ENCODE measurements at regions not wholly inside any gene's neighbourhood (a gene's known extent, or its start where the extent isn't known, plus 50 kb on each side); places are given as distances from the start of the nearest gene placed in this dataset.
"Not testable (repeated sequence)": the region's sequence is repeated elsewhere in the genome, so short reads cannot be mapped to it uniquely, and the experiment has no call there.

DNA sequence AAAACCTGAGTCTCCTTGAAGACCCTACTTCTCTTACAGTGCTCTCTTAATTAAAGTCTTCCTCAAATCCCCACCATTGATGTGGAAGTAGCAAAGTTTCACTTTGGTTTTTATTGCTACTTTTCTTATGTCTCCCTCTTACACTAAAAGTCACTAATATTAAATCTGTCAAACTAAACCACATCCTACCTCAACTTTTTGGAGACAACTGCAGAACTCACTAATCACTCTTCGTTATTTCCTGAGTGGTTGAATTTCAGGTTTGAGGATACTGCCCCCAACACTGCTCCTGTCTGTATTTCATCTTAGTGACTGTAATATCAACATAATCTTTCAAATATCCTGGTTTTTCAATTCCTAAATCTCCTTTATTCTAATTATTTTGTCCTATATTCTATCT lies 213.0 kb upstream of the PDE3A start:
- no peak for DNase-seq

DNA sequence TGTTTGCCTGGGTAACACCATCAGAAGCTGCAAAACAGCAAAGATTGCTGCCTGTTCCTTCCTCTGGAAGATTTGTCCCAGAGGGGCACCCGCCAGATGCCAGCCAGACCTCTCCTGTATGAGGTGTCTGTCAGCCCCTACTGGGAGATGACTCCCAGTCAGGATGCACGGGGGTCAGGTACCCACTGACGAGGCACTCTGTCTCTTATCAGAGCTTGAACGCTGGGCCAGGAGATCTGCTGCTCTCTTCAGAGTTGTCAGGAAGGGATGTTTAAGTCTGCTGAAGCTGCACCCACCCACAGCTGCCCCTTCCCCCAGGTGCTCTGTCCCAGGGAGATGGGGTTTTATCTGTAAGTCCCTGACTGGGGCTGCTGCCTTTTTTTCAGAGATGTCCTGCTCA lies 207.4 kb upstream of the PDE3A start:
- not testable (repeated sequence) for DNase-seq

DNA sequence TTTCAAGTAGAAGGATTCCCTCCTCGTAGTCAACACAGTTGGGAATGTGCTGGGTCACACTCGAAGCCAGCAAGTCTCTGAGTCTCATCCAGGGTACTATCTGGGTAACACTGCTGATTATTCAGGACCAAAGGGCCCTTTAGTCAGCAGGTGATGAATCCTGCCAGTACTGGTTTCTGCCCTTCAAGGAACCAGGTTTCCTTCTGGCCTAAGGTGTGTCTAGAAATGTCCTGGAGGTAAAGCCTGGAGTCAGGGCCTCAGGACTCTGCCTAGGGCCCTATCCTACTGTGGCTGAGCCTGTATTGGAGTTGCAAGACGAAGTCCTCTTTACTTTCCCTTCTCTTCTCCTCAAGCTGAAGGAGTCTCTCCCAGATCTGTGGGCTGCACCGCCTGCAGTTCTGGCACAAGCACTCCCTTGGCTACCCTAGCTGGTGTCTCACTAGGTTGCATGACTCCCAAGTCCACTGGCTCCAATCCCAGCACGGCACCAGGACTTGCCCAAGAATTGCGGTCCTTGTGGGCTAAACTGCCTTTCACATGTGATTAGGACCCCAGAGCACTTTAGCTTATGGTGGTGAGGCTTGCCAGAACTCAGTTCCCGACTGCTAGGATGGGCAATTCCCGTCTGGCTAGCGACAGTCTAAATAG lies 193.7 kb upstream of the PDE3A start:
- no peak for DNase-seq

DNA sequence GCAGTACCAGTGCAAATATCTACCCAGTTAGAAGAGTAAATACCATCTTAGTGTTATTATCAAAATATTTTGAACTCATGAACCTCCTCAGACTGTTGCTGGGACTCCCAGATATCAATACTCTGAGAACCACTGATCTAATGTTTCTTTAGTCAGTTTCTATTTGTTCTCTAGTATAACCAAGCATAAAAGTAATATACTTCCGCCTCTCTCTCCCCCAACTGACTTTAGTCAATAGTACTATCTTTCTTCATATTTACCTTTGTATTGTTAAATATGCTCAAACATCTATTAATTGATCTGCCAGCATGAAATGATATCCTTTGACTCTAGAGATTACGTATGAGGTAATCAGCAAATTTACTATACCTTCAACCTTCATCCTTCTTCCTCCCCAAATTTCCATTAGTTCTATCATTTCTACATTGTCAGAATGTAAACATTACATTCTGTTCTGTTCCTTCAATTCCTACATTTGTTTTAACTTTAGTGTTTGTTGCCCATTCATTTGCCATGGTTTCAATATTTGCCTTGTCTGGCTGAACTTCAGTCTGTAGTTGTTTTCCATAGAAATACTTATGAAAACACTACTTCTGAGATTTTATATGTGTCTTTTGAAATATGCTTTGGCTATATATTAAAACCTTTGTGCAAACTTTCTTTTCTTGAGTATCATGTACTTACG lies 192.5 kb upstream of the PDE3A start:
- no peak for DNase-seq

DNA sequence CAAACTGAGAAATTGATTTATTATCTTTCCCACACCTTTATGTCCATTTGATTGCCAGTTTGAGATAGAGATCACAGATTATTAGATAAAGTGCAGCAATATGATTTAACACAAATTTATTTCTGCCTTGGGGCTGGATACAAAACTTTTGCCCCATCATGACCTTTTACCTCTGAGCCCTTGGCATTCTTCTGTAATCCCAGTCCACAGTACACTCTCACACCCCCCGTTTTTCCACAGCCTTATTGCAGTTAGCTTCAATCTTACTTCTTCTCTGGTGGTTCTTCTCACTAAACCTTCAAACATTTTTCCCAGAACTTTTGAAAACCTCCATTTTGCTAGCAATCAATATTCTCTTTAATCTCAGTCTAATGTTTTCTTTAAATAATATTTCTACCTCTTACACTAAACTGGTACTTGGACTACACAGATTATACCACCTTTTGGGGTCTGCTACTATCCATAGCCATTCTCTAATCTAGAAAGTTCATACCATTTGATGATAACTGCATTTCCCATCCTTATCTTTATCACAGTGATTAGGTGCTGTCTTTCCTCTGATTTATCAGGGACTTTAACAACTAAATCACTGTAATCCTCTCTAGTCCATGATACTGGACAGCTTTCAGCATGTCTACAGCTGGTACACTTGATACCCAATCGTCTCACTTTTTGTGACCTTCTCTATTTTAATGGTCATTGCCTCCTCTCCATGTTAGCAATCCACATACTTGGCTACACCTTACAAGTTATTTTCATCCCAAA lies 186.7 kb upstream of the PDE3A start:
- DNase-seq = no peak

DNA sequence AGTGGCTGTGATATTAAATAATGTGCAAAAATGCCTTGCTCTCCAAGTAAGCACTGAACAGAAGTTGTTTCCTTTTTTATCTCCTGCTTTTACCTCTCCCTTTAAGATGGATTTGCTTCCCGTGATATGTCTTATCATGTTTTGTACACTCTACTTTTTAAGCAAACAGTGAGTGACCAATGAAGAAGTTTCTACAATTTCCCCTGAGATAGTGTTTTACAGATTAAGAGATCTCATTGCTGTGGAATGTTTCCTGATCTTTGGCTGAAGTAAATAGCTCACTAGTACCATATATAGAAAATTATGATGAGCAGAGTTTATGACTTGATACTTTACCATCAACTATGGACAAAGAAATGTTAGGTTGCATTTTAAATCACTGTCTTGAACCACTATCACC lies 184.8 kb upstream of the PDE3A start:
- DNase-seq = no peak

DNA sequence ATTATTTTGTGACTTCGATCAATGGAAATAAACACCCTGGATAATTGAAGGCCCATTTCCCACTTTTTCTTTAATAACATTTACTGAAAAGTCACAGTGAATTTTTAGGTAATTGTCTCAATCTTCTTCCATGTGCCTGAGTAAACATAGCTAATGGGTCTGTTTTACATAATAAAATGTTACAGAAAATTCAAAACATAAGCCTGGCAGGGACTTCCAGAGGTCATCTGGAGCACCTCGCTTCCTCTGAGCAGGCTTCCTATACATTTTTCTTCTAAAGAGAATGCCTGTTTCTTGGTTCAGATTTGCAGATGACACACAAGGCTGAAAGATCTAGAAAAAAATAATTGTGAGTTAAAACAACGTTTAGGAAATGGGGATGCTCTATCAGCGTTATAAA lies 183.8 kb upstream of the PDE3A start:
- DNase-seq = no peak

DNA sequence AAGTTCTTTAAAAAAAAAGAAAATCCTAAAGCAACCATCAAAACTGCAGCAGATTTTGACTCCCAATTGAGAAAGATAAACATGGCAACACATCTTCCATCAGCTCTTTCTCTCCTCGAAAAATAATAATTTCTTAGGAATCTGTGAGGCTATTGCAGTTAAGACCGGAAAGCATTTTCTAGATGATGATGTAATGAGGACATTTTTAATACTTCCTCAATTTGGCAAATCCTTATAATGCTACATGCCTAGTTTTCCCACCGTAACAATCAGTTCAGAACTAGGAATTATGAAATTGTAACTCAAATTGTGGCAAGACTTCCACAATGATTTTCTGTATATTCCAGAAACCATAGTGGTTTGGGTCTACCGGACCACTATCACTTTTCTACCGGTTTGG lies 180.9 kb upstream of the PDE3A start:
- no peak for DNase-seq

DNA sequence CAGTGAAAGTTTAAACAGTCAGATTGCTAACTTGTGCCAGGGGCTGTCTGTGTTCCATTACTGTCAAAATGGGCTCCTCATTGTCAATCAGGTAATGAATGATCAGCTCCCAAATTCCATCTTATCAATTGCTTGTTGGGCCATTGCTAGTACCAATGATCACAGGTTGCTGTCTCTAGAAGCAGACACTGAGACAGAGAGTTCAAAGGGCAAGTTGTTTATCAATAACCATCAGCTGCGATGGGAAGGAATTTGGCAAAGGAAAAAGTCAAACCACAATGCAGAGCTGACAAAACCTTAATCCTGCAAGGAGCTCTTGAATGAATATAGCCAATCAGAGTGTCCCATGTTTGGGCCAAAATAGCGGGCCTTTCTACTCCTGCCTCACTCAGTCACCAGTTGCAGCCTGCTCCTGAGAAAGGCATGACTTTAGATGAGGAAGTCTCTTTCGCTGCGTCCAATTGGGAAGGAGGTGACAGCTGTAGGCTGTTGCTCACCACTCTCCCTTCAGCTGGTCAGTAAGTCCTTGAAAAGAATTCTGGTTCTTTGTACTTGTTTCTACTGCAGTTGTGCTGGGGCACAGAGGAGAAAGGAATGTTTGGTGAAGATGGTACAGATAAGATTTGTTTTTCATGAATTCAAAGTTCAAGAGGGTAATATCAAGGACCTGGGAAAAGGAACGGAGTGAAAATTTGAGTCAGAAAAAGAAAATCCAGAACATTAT lies 179.2 kb upstream of the PDE3A start:
- no peak for DNase-seq

DNA sequence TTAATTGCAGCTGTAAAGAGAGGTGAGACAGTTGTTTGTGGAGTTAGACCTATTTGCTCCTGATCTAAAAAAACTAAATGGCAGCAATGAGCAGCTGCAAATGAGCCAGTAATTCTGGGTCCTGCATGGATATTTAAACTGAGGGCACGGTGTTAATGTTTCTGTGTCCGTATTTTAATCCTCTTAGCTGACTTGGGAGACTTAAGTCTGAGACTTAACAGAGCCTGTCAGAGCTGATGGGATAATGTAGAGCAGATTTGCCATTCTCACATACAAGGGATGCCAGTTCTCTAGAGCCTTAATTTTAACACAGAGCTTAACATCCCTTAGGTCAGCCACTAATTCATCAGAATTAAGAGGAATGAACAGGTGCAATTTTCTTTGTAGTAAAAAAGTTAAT lies 178.6 kb upstream of the PDE3A start:
- no peak for DNase-seq

DNA sequence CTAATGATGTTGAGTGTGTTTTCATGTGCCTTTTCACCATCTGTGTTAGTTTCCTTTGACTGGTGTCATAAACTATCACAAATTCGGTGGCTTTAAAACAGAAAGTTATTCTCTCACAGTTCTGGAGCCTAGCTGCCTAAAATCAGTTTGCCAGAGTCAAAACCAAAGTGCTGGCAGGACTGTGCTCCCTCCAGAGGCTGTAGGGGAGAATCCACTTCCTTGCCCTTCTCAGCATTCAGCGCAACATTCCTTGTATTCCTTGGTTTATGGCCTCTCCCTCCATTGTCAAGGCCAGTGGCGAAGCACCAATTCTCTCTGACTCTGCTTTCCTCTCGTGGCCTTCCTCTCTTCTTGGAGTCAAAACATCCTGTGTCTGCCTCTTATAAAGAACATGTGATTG lies 174.2 kb upstream of the PDE3A start:
- DNase-seq = no peak

DNA sequence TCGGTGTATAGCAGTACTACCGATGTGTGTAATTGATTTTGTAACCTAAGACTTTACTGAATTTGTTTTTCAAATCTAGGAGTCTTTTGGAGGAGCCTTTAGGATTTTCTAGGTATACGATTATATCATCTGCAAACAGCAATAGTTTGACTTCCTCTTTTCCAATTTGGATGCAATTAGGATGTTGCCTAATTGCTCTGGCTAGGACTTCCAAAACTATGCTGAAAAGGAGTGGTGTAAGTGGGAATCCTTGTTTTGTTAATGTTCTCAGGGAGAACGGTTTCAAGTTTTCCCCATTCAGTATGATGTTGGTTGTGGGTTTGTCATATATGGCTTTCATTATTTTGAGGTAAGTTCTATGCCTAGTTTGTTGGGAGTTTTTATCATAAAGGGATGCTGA lies 171.6 kb upstream of the PDE3A start:
- no peak for DNase-seq

DNA sequence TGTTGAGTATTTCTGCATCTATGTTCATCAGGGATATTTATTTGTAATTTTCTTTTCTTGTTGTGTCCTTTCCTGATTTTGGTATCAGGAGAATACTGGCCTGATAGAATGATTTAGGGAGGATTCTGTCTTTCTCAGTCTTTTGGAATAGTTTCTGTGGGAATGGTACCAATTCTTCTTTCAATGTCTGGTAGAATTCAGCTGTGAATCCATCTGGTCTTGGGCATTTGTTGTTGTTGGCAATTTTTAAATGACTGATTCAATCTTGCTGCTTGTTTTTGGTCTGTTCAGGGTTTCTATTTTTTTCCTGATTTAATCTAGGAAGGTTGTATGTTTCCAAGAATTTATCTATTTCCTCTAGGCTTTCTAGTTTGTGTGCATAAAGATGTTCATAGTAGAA lies 170.9 kb upstream of the PDE3A start:
- DNase-seq = no peak

DNA sequence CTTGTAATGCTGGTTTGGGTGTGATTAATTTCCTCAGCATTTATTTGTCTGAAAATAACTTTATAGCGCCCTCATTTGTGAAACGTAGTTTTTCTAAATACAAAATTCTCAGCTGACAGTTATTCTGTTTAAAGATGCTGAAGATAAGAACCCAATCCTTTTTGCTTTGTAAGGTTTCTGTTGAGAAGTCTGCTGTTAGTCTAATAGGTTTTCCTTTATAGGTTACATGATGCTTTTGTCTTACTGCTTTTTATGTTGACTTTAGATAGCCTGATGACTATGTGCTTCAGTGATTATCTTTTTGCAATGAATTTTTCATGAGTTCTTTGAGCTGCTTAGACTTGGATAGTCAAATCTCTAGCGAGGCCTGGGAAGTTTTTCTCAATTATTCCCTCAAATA lies 168.6 kb upstream of the PDE3A start:
- DNase-seq = no peak

DNA sequence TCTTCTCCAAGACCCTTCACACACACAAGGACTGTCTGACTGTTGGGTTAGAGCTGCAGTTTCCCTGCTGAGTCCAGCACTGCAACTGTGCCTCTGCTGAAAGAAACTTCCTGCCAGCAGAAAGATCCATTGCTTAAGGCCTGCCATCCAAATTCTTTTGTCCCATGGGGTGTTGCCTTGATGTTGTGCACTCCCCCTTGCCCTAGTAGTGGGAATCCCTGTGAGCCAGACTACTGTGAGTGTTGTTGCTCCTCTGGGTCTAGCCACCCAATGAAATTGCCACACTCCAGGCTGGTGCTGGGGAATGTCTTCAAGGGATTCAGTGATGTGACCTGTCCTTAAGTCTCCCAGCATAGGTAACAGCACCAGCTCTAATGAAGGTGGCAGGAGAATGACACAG lies 166.6 kb upstream of the PDE3A start:
- no peak for DNase-seq

DNA sequence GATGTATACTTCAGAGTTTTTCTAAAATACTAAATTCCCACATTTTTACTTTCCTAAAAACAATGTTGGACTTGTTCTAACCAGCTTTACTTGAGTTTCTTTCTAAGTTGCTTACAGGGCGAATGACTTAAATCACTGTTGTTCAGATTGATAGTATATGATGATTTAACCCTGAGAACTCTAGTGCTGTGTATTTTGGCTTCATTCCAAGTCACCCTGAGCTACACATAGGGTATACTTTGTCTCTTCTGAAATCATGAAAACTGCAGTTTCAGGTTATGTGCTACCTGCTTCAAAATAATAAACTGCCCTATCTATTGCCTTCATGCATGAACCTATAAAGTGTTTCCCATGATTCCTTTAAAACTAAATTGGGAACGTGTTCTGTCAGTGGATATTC lies 162.5 kb upstream of the PDE3A start:
- DNase-seq = no peak

DNA sequence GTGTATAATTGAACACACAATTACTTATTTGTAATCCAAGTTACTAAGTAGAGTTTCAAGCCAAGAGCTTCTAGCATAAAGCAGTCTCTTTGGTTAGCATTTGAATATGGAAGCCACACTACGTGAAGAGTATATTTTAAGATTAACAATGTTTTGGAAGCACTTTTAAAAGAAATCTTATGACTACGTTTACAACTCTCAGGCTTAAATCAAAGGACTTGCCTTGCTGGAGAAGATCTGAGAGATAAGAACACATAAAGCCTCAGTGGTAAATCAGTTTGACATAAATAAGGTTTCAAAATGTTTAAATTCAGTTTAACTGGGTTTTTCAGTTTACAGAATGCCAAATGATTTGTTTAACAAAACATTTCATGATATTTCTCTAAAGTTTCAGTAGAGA lies 161.9 kb upstream of the PDE3A start:
- DNase-seq = no peak

DNA sequence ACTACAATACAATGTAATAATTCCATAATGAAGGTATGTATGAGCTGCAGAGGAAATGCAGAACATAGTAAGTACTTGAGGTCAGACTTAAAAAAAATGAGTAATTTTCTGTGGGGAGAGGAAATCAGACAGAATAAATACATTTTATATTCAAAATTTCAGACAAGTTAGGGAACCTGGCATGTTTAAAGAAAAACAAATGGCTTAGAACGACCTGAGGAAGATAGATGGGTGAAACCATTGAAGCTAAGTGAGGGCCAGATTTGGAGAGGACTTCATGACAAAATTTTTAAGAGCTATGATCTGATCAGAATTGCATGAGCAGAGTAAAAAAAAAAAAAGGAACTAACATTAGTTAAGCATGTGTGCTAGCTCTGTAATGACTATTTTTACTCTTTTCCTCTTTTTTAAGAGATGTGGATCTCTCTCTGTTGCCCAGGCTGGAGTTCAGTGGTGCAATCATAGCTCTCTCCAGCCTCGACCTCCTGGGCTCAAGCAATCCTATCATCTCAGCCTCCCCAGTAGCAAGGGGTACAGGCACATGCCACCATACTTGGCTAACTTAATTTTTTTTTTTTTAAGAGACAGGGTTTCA lies 157.6 kb upstream of the PDE3A start:
- no peak for DNase-seq

DNA sequence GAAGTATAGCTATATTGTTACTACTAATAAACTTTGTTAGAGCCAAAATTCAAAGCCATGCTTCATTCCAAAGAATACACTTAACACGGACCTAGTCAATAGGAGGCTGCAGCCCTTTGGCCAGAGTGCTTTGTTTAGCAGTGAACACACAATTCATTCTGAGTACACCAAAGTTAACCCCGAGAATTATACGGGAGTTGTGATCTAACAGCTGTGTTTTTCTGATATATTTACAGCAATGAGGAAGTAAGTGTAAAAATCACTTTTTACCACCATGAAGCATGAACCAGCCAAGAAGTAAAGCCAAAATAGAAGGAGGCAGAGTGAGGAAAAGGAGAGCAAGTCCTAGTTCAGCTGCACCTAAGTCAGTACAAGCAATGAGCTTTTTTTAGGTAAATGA lies 156.8 kb upstream of the PDE3A start:
- no peak for DNase-seq

DNA sequence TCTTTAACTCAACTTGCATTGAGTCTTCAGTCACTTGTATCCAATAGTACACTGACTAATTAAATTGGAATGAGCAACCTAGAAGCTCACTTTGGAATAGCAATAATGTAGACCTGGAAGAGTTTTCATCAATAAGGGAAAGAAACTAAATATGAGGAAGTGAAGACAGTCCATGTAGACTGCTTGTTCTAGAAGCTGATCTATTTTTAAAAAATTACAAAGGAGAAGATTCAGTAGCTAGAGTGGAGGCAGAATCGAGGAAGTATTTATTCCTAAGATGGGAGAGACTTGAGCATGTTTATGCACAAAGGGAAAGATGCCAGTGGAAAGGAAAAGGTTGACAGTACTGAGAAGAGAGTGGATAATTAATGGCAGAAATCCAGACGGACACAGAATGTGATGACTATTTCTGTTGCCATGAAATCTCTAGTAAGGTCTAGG lies 156.3 kb upstream of the PDE3A start:
- no peak for DNase-seq

DNA sequence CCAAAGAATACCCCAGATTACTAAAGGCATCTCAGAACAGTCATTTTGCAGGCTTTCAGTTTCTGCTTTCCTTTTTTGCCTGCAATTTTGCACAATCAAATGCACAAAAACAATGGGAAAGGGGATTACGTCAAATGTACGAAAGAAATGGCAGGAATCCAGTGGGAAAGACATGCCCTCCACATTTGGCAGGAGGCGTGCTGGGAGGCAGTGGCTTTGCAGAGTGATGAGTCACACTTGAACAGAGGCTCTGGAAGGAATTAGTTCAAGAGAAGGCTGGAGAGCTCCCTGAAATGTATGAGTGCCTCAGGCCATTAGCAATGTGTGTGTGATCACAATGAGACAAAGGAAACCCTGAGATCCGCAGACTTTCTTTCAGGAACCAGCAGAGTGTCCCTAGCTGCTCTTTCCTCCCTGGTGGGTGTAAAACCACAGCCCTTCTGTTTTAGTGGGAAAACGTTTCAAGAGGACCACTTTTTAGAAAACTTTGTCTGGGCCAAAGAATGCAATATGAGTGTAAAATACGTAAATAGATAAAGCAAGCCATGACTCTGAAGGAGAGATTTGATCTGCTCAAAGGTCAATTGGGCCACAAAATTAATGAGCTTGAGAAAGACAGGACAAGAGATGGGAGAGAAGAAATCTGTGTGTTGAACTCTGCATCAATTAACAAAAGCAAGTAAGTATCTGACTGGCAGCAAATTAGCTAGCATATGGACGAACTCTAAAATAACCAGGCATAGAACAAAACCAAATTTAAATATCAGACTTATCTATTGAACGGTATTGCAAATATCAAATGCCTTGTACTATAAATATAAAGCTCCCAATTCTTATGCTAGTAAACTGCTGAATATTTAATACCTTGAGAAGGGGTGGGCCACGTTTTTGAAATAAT lies 155.4 kb upstream of the PDE3A start:
- DNase-seq = no peak
